ENCODE measurements at regions not wholly inside any gene's neighbourhood (a gene's known extent, or its start where the extent isn't known, plus 50 kb on each side); places are given as distances from the start of the nearest gene placed in this dataset.

DNA sequence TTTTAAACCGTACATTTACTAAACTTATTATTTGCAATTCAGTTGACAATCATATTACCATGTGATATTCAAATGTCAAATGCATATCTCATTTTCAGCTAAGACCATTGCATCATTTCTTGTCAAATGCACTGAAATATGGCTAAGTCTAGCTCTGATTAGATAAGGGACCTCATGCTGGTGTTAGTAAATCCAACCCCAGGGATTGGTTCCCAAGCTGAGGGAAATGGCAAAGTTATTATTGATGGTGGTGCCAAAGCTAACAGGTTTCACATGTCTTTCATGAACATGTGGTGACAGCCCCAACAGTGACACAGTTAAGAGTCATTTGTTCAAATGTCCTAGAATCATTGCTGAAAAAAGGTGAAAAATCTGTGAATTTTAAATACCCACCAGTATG lies 641.1 kb downstream of the MECOM start:
- no peak overlapping the region for H3K27ac Mint-ChIP-seq
- H3K4me1 Mint-ChIP-seq = peaks cover 7% of the 10 kb centered on the region; the same call in 2 of the 3 replicates
- Histone ChIP-seq H3K36me3 (ENCODE audit: insufficient read depth) (no peaks in the 10 kb centered on the region), H3F3A (replicated peaks; ENCODE audit: low read depth) (no peaks in the 10 kb centered on the region), H3K79me2 (replicated peaks; ENCODE audit: insufficient read depth) (no peaks in the 10 kb centered on the region), H3K4me2 (no peak overlapping the region), H2AFZ (no peak overlapping the region), H3K4me3 (no peak overlapping the region), H3K9me2 (ENCODE audit: insufficient read depth) (no peaks in the 10 kb centered on the region), H4K20me1 (replicated peaks; ENCODE audit: insufficient read depth) (no peaks in the 10 kb centered on the region), H3K4me1 (ENCODE audit: insufficient read depth) (0 out of 2 replicates have a peak, but pooled peaks cover 9% of the 10 kb centered on the region), H3K27ac (ENCODE audit: low read depth) (no peak overlapping the region), H3K27me3 (ENCODE audit: insufficient read depth) (no peaks in the 10 kb centered on the region)
- ATAC-seq (no peak), DNase-seq (ENCODE audit: low spot score) (no peak)
- TF ChIP-seq EZH2phosphoT487 (IDR thresholded peaks at IDR 0.05; ENCODE audit: unreplicated experiment) = no peak
- TF ChIP-seq, protein P1, sequence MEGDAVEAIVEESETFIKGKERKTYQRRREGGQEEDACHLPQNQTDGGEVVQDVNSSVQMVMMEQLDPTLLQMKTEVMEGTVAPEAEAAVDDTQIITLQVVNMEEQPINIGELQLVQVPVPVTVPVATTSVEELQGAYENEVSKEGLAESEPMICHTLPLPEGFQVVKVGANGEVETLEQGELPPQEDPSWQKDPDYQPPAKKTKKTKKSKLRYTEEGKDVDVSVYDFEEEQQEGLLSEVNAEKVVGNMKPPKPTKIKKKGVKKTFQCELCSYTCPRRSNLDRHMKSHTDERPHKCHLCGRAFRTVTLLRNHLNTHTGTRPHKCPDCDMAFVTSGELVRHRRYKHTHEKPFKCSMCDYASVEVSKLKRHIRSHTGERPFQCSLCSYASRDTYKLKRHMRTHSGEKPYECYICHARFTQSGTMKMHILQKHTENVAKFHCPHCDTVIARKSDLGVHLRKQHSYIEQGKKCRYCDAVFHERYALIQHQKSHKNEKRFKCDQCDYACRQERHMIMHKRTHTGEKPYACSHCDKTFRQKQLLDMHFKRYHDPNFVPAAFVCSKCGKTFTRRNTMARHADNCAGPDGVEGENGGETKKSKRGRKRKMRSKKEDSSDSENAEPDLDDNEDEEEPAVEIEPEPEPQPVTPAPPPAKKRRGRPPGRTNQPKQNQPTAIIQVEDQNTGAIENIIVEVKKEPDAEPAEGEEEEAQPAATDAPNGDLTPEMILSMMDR (conservative IDR thresholded peaks at IDR 0.05; ENCODE audit: low read depth in 2 of 2) = no peak
- TF ChIP-seq, protein P2, sequence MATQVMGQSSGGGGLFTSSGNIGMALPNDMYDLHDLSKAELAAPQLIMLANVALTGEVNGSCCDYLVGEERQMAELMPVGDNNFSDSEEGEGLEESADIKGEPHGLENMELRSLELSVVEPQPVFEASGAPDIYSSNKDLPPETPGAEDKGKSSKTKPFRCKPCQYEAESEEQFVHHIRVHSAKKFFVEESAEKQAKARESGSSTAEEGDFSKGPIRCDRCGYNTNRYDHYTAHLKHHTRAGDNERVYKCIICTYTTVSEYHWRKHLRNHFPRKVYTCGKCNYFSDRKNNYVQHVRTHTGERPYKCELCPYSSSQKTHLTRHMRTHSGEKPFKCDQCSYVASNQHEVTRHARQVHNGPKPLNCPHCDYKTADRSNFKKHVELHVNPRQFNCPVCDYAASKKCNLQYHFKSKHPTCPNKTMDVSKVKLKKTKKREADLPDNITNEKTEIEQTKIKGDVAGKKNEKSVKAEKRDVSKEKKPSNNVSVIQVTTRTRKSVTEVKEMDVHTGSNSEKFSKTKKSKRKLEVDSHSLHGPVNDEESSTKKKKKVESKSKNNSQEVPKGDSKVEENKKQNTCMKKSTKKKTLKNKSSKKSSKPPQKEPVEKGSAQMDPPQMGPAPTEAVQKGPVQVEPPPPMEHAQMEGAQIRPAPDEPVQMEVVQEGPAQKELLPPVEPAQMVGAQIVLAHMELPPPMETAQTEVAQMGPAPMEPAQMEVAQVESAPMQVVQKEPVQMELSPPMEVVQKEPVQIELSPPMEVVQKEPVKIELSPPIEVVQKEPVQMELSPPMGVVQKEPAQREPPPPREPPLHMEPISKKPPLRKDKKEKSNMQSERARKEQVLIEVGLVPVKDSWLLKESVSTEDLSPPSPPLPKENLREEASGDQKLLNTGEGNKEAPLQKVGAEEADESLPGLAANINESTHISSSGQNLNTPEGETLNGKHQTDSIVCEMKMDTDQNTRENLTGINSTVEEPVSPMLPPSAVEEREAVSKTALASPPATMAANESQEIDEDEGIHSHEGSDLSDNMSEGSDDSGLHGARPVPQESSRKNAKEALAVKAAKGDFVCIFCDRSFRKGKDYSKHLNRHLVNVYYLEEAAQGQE (IDR thresholded peaks at IDR 0.05; ENCODE audit: unreplicated experiment) = no peak
- TF ChIP-seq NANOG (IDR thresholded peaks at IDR 0.05; ENCODE audit: borderline replicate concordance) = no peak
- no peak for TF ChIP-seq ZNF331 (CRISPR knock-in tag; IDR thresholded peaks at IDR 0.05; ENCODE audit: low read depth)
- TF ChIP-seq, protein P3, sequence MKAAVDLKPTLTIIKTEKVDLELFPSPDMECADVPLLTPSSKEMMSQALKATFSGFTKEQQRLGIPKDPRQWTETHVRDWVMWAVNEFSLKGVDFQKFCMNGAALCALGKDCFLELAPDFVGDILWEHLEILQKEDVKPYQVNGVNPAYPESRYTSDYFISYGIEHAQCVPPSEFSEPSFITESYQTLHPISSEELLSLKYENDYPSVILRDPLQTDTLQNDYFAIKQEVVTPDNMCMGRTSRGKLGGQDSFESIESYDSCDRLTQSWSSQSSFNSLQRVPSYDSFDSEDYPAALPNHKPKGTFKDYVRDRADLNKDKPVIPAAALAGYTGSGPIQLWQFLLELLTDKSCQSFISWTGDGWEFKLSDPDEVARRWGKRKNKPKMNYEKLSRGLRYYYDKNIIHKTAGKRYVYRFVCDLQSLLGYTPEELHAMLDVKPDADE (IDR thresholded peaks at IDR 0.05) = no peak
- TF ChIP-seq EZH2 (IDR thresholded peaks at IDR 0.05; ENCODE audit: low read depth, unreplicated experiment) = no peak
- no peak for TF ChIP-seq POLR2AphosphoS5 (IDR thresholded peaks at IDR 0.05; ENCODE audit: low read depth)
- TF ChIP-seq JUNB (IDR thresholded peaks at IDR 0.05; ENCODE audit: unreplicated experiment) = no peak
- no peak for TF ChIP-seq CREB1 (CRISPR knock-in tag; IDR thresholded peaks at IDR 0.05; ENCODE audit: low read depth)
- no peak overlapping the region for H3K4me3 Mint-ChIP-seq
- H3K36me3 Mint-ChIP-seq (ENCODE audit: low read depth) = no peaks in the 10 kb centered on the region
- H3K27me3 Mint-ChIP-seq (ENCODE audit: insufficient read depth, low read depth, poor library complexity) = no peaks in the 10 kb centered on the region
- no peaks in the 10 kb centered on the region for H3K9me3 Mint-ChIP-seq

DNA sequence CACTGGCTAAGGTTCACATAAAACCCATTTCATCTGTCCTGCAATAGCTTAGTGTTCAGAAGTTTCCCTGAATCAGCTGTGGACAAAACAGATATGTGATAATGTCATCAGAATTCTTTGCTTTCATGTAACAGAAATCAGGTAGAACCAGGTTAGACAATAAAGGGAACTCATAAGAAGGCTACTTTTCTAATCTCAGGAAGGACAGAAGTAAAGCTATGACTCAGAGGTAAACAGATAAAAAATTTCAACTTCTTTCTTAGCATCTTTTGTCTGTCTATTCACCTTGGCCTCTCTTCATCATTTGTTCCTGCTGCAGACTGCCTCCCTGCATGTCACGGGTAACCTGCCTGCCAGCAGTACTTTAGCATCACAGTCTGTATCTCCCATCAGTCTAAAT lies 643.1 kb downstream of the MECOM start:
- ATAC-seq = no peak
- H3K4me3 ChIP-seq = no peak overlapping the region
- no peak overlapping the region for H3K4me3 Mint-ChIP-seq
- no peak for DNase-seq (ENCODE audit: low spot score)
- H3K9me2 ChIP-seq (ENCODE audit: insufficient read depth) = no peaks in the 10 kb centered on the region
- H3K9me3 Mint-ChIP-seq = no peaks in the 10 kb centered on the region
- no peaks in the 10 kb centered on the region for H3K36me3 ChIP-seq (ENCODE audit: insufficient read depth)
- no peaks in the 10 kb centered on the region for H3K27me3 Mint-ChIP-seq (ENCODE audit: insufficient read depth, low read depth, poor library complexity)
- H3K79me2 ChIP-seq (replicated peaks; ENCODE audit: insufficient read depth) = no peaks in the 10 kb centered on the region
- H3K4me2 ChIP-seq = no peak overlapping the region
- no peak overlapping the region for H3K27ac Mint-ChIP-seq
- no peaks in the 10 kb centered on the region for H4K20me1 ChIP-seq (replicated peaks; ENCODE audit: insufficient read depth)
- no peaks in the 10 kb centered on the region for H3K27me3 ChIP-seq (ENCODE audit: insufficient read depth)
- H3F3A ChIP-seq (replicated peaks; ENCODE audit: low read depth) = no peaks in the 10 kb centered on the region
- no peak overlapping the region for H2AFZ ChIP-seq
- peaks cover 7% of the 10 kb centered on the region; the same call in 2 of the 3 replicates for H3K4me1 Mint-ChIP-seq
- H3K36me3 Mint-ChIP-seq (ENCODE audit: low read depth) = no peaks in the 10 kb centered on the region
- H3K27ac ChIP-seq (ENCODE audit: low read depth) = no peak overlapping the region
- H3K4me1 ChIP-seq (ENCODE audit: insufficient read depth) = no peaks in the 10 kb centered on the region
- TF ChIP-seq EZH2phosphoT487 (IDR thresholded peaks at IDR 0.05; ENCODE audit: unreplicated experiment) = no peak
- TF ChIP-seq, protein P2 (IDR thresholded peaks at IDR 0.05; ENCODE audit: unreplicated experiment) = no peak
- TF ChIP-seq JUNB (IDR thresholded peaks at IDR 0.05; ENCODE audit: unreplicated experiment) = no peak
- TF ChIP-seq EZH2 (IDR thresholded peaks at IDR 0.05; ENCODE audit: low read depth, unreplicated experiment) = no peak
- no peak for TF ChIP-seq ZNF114 (CRISPR knock-in tag; IDR thresholded peaks at IDR 0.05)
- TF ChIP-seq, protein P1 (conservative IDR thresholded peaks at IDR 0.05; ENCODE audit: low read depth in 2 of 2) = no peak
- no peak for TF ChIP-seq NANOG (IDR thresholded peaks at IDR 0.05; ENCODE audit: borderline replicate concordance)
- no peak for TF ChIP-seq ZNF331 (CRISPR knock-in tag; IDR thresholded peaks at IDR 0.05; ENCODE audit: low read depth)

Data from GM23338 (cell line).